Adrenal gland (tissue), 9 donors: ENCODE measurements at regions not wholly inside any gene's neighbourhood (a gene's known extent, or its start where the extent isn't known, plus 50 kb on each side); places are given as distances from the start of the nearest gene placed in this dataset.

Experiments
- DNase-seq, 7 donors: peaks; one replicate each; pipeline ENCODE4 v3.0.0-alpha.2; 2019 to 2020
- H3K27ac ChIP-seq, 5 donors: fragments of 200-600 bp; sonication (generic) in 4 of 5; 1 replicate in 3 of 5; 2 replicates in 2 of 5; pipeline versions ENCODE4 v1.5.1 to v1.8.0; 2016 to 2020; ENCODE audit warnings: mild to moderate bottlenecking in 1 of 5
- H3K27me3 ChIP-seq: fragments of 200-600 bp; 2 replicates; pipeline ENCODE4 v1.8.0; 2021
- H3K36me3 ChIP-seq, 2 donors: fragments of 200-600 bp; replicated peaks in 1 of 2; 1 replicate in 1 of 2; 2 replicates in 1 of 2; pipeline versions ENCODE4 v1.5.1 to v1.8.0; 2018 to 2022
- H3K4me1 ChIP-seq, 2 donors: fragments of 200-600 bp; replicated peaks in 1 of 2; 1 replicate in 1 of 2; 2 replicates in 1 of 2; pipeline versions ENCODE4 v1.5.1 to v1.8.0; 2018 to 2021
- H3K4me3 ChIP-seq, 4 donors: fragments of 200-600 bp; sonication (generic) in 3 of 4; one replicate each; pipeline ENCODE4 v1.5.1; 2016 to 2018
- H3K9me3 ChIP-seq, 3 donors: fragments of 200-600 bp; sonication (generic) in 1 of 3; replicated peaks in 1 of 3; 1 replicate in 2 of 3; 2 replicates in 1 of 3; pipeline versions ENCODE4 v1.5.1 to v1.8.0; 2016 to 2021
- POLR2A ChIP-seq, 2 donors: fragments of 450-650 bp; IDR thresholded peaks; one replicate each; pipeline ENCODE4 v1.6.1; 2017; ENCODE audit warnings: antibody characterized with exemption in 2 of 2, mild to moderate bottlenecking in 2 of 2, moderate library complexity in 1 of 2
- WGBS, 4 donors: extraction: QIAGEN DNeasy Blood & Tissue Kit in 2 of 4; methylation state at CpG; one replicate each; pipeline versions ENCODE4 v1.1.5 to v1.1.7; 2013 to 2017; 5-methylcytosine and 5-hydroxymethylcytosine counted together
- intact Hi-C, 2 donors: fragments of 100-400 bp; cut with DNase I; formaldehyde crosslinking; loops; one replicate each; pipeline versions ENCODE4 v1.14.1 to v1.15.0; 2022 to 2023
- TF ChIP-seq, protein P1 (sequence below), 6 experiments: fragments of 450-650 bp in 4 of 6; fragments of 200-600 bp in 2 of 6; sonication (generic) in 1 of 6; IDR thresholded peaks; 1 replicate in 5 of 6; 2 replicates in 1 of 6; pipeline versions ENCODE4 v1.5.1 to v1.8.0; 2016 to 2021; ENCODE audit warnings: antibody characterized with exemption in 6 of 6, mild to moderate bottlenecking in 2 of 6, moderate library complexity in 1 of 6
- donor health status: healthy with polysubstance abuse.
- donor health status: Bipolar disorder and iron deficiency.
- donor health status: DM: yes; HTN: yes; CAD: no.
- donor health status: DM: no; HTN: no; CAD: no.
- donor health status: DM: no; HTN: no; CAD: no.

- Histone ChIP-seq H3K36me3 (no peaks in the 10 kb centered on the region), H3K27ac (no peak overlapping the region), H3K4me3 (no peak overlapping the region), H3K27me3 (no peaks in the 10 kb centered on the region), H3K4me1 (no peaks in the 10 kb centered on the region), H3K9me3 (no peaks in the 10 kb centered on the region)
- intact Hi-C loops = no loop called here
- TF ChIP-seq POLR2A (IDR thresholded peaks at IDR 0.05) = no peak
- TF ChIP-seq, protein P1, sequence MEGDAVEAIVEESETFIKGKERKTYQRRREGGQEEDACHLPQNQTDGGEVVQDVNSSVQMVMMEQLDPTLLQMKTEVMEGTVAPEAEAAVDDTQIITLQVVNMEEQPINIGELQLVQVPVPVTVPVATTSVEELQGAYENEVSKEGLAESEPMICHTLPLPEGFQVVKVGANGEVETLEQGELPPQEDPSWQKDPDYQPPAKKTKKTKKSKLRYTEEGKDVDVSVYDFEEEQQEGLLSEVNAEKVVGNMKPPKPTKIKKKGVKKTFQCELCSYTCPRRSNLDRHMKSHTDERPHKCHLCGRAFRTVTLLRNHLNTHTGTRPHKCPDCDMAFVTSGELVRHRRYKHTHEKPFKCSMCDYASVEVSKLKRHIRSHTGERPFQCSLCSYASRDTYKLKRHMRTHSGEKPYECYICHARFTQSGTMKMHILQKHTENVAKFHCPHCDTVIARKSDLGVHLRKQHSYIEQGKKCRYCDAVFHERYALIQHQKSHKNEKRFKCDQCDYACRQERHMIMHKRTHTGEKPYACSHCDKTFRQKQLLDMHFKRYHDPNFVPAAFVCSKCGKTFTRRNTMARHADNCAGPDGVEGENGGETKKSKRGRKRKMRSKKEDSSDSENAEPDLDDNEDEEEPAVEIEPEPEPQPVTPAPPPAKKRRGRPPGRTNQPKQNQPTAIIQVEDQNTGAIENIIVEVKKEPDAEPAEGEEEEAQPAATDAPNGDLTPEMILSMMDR (IDR thresholded peaks at IDR 0.05) = no peak
- WGBS, 4 donors = 67 to 92% (median 81%) methylated on average over 3 of the region's 3 CpGs
- DNase-seq = no peak
Observed at GRCh38 chr1:106681939-106682522, 374.4 kb upstream of the PRMT6 start.

DNA sequence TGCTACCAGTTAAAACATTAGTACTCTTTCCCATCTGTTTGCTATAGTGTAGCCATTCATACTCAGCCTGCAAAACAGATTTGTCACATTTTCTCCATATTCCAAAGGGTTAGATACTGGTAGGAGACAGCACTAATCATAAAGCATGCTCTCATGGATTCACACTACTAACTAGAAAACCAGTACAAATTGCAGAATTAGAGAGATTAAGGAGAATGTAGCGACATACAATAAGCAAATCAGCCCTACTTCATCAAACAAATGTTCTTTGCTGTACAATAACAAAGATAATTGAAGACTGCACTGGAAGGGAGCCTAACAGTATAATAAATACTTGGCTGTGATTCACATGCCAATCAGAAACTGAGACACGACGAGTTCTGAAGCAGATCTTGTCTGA, 368.0 kb upstream of the PRMT6 start:
- Histone ChIP-seq H3K4me1 (peaks cover 0 to 8% of the 10 kb centered on the region in 2 donors), H3K4me3 (no peak overlapping the region), H3K27ac (no peak overlapping the region), H3K27me3 (no peaks in the 10 kb centered on the region), H3K9me3 (no peaks in the 10 kb centered on the region), H3K36me3 (no peaks in the 10 kb centered on the region)
- TF ChIP-seq, protein P1 (IDR thresholded peaks at IDR 0.05) = no peak
- no peak for TF ChIP-seq POLR2A (IDR thresholded peaks at IDR 0.05)
- 38 to 44% (median 40%) methylated on average over 3 of the region's 3 CpGs for WGBS, 4 donors
- intact Hi-C loops = no loop called here
- DNase-seq = no peak

DNA sequence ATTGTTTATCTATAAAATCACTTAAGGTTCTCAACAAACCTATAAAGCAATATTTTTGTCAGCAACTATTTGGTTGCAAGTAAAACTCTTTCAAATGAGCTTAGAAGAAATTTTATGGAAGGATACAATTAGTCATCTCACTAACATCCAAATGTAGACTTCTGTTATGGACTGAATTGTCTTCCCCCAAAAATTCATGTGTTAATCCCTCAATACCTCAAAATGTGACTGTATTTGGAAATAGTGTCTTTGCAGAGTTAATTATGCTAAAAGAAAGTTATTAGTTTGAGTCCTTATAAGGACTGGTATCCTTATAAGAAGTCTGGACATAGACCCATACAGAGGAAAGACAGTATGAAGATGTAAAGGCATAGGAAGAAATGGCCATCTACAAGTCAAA, 357.8 kb upstream of the PRMT6 start:
- no peak for DNase-seq
- Histone ChIP-seq H3K4me3 (no peak overlapping the region), H3K4me1 (no peaks in the 10 kb centered on the region), H3K9me3 (no peaks in the 10 kb centered on the region), H3K36me3 (no peaks in the 10 kb centered on the region), H3K27me3 (no peaks in the 10 kb centered on the region), H3K27ac (no peak overlapping the region)
- intact Hi-C loops = no loop called here
- TF ChIP-seq, protein P1 (IDR thresholded peaks at IDR 0.05) = no peak
- TF ChIP-seq POLR2A (IDR thresholded peaks at IDR 0.05) = no peak

DNA sequence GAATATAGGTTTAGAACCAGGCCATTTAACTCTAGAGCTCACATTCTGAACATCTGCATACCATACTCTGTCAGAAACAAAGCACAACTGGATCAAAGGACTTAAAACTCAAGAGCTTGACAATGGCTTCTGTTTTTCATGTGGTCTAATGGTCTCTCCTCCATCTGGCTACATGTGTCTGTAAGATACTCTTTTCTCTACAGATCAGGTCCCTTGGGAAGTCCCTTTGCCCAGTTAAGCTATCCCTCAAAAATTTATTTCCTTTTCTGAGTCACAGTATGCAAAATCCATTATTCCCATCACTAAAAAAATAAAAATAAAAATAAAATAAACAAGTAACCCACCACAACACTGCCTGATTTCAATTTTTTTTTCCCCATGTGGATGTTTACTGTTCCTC, 357.0 kb upstream of the PRMT6 start:
- no peak for TF ChIP-seq POLR2A (IDR thresholded peaks at IDR 0.05)
- TF ChIP-seq, protein P1 (IDR thresholded peaks at IDR 0.05) = no peak
- Histone ChIP-seq H3K27ac (no peak overlapping the region), H3K4me1 (no peaks in the 10 kb centered on the region), H3K36me3 (no peaks in the 10 kb centered on the region), H3K27me3 (no peaks in the 10 kb centered on the region), H3K4me3 (no peak overlapping the region), H3K9me3 (no peaks in the 10 kb centered on the region)
- intact Hi-C loops = no loop called here
- DNase-seq = no peak
